ENCODE measurements at regions not wholly inside any gene's neighbourhood (a gene's known extent, or its start where the extent isn't known, plus 50 kb on each side); places are given as distances from the start of the nearest gene placed in this dataset.

- TF ChIP-seq CTCF (IDR thresholded peaks at IDR 0.05; ENCODE audit: borderline replicate concordance, extremely low read depth, low read length, poor library complexity, severe bottlenecking) (no peak), EZH2 (IDR thresholded peaks at IDR 0.05; ENCODE audit: borderline replicate concordance, low read depth, low read length, severe bottlenecking) (no peak)
Observed at GRCh38 chr21:38937286-38937790, 131.6 kb downstream of the ETS2 start.
